Inferior parietal cortex (tissue), 1 donor: ENCODE measurements at regions not wholly inside any gene's neighbourhood (a gene's known extent, or its start where the extent isn't known, plus 50 kb on each side); places are given as distances from the start of the nearest gene placed in this dataset.

Source experiments
- DNase-seq: peaks from one replicate; pipeline ENCODE4 v3.0.0-alpha.2; 2016; ENCODE audit errors: extremely low spot score

- DNase-seq, result no peak
These were observed 91.5 kb upstream of the SMNDC1 start for GRCh38 chr10:110396284-110396651.

- DNase-seq, result no peak
These were observed 93.1 kb upstream of the SMNDC1 start for GRCh38 chr10:110397856-110398255.

GRCh38 chr10:110398419-110399105 lies 93.8 kb upstream of the SMNDC1 start:
- no peak for DNase-seq

DNA sequence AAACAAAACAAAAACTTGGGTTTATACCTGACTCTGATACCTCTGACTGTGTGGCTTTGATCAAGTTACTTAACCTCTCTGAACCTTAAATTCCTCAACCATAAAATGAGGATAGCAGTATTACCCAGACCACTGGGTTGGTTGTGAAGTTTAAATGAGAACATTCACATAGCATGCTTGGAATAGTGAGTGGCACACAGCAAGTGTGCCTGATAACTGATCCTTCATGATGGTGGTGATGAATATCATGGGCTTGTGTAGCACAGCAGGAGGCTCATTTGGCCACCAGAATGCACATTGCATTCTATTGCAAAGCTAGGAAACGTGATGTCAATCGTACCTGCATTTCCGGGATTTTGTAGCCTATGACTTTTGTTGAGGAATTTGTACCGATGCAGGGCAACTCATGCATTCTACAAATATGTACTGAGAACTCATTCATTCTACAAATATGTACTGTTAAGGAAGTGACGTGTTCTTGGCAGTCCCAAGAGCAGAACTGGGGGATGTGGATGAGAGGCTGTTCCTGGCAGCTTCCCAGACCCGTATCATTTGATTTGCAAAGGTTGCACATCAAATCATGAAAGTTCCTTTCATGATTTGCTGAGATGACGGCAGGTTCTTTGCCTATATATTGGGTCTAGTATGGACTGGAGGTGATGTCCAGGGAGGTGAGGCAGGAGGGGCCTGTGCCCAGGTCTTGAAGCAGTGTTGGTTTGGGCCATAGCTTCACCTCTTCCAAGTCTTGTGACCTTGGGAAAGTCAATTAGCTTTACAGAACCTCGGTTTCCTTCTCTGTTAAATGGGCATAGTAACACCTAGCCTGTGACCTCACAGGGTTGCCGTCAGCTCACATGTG lies 94.6 kb upstream of the SMNDC1 start:
- DNase-seq, result no peak

GRCh38 chr10:110399965-110400933 lies 95.5 kb upstream of the SMNDC1 start:
- no peak for DNase-seq

DNA sequence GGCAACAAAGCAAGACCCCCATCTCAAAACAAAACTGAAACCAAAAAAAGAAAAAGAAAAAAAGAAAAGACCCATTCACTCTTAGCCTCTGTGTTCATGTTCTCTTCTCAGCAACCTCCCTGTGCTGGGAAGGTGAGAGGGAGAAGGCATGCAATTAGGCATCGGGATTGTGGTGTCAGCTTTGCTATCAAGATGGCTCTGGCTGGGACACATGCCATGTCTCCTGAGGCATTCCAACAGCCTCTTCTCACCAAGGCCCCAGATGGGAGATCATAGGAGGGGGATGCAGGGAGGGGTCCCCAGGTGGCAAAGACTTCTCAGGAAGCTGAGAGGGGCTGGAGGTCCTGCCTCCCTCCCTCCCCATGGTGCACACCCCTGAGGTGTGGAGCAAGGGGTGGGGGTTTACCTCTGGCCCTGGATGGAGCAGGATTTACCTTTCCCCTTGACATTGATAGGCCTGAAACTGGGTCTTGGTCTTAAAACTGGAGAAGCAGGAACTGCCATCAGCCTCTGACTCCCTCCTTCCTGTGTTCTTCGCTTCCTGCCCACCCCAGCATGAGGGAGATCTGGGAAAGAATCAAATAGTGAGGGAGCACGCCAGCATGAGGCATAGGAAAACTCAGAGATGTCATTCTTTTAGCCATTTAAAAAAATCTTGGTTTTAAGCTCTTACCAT lies 96.2 kb upstream of the DUSP5 start:
- no peak for DNase-seq

DNA sequence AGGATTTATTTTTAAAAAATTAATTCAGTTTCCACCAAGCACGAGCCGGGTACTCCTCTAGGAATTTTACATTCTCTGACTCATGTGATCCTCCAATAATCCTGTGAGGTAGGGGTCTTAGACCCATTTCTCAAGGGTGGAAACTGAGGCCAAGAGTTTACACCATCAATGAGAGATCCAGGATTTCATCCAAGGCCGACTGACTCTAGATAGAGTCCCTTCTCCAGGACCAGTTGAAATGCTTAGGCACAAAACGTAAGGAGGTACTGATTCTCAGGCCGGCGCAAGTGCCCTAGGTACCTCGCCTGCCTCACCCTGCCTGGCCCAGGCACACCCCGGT lies 95.7 kb upstream of the DUSP5 start:
- no peak for DNase-seq

- no peak for DNase-seq
These were observed 94.1 kb upstream of the DUSP5 start for GRCh38 chr10:110403593-110403992.

DNA sequence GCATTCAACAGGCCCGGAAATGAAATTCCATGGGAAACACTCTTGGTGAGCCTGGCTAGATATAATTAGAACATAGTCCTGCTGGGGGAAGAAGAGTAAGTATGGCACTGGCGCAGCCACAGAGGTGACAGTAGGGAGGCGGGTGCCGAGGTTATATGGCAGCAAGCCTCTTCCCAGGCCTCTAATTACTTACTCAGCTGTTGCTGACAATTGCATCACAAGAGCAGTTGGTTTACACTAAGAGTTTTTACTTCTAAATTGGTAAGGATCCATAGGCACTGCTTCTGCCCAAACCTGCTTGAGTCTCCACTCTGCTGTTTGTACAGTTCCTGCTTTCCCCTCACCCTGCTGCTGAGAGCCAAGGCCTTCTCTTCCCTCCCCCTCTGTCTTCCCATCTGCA lies 93.3 kb upstream of the DUSP5 start:
- DNase-seq, result no peak

DNA sequence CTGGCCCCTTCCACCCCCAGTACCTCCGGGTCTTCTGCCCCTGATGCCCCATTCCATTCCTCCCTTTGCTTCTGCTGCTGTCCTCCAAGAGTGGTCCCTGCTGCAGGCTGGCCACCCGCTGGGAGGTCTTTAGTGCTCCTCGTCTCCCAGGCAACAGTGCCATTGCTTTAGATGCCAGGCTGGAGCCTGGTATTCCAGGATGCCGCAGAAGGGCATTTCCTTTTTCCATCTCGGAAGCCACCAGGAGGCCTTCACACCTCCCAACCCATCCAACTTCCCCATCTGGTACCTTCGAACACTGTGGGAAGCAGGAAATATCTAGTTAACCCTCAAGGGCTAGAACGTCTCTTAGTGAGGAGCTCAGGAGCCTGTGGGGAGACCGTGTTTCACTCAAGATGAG lies 92.9 kb upstream of the DUSP5 start:
- DNase-seq, result no peak

GRCh38 chr10:110405380-110405779 lies 92.3 kb upstream of the DUSP5 start:
- DNase-seq, result no peak

GRCh38 chr10:110407301-110408170 lies 90.2 kb upstream of the DUSP5 start:
- DNase-seq, result no peak

DNA sequence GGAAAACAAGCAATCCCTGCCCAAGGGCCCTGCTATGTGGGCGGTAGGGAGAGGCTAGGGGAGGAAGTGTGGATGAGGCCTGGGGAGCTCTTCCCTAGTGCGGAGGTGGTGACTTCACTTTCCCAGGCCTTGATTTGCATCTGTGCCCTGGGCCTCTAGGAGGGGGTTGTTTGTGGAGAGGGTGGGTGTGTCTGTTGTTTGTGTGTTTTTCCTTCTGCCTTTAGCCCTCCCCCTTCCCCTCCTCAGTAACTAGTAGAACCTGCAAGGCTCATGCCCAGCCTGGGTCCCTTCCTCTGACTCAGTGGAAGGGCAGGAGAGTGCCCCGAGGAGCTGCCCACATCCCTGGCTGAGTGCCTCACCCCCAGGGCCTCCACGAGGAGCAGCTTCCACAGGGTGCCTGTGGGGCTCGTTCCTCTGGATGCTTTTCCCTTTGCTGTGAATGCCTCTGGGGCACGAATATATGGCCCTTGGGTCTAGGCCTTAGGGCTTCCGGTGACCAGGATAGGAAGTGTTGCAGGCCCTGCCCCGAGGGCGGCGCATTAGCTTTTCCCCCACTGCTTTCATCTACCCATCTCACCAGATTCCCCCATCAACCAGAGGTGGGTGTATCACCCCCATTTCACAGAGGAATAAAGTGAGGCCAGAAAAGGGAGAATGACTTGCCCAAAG lies 89.4 kb upstream of the DUSP5 start:
- no peak for DNase-seq

GRCh38 chr10:110408943-110409342 lies 88.8 kb upstream of the DUSP5 start:
- no peak for DNase-seq

DNA sequence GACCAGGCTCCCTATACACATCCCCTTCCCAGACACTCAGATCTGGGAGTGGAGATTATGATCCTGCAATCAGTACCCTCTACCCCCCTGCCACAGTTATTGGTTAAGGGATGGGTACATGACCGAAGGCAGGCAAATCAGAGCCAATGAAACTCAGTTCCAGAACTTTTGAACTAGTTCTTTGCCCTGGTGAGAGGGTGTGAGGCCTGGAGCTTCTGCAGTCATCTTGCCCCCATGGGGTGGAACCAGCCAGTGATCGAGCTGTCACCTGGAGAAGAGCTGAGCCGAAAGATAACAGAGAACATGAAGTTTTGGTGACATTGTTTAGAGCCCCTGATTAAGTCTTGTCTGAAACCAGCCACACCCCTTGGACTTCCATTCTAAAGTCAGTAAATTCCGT lies 88.2 kb upstream of the DUSP5 start:
- DNase-seq, result no peak

DNA sequence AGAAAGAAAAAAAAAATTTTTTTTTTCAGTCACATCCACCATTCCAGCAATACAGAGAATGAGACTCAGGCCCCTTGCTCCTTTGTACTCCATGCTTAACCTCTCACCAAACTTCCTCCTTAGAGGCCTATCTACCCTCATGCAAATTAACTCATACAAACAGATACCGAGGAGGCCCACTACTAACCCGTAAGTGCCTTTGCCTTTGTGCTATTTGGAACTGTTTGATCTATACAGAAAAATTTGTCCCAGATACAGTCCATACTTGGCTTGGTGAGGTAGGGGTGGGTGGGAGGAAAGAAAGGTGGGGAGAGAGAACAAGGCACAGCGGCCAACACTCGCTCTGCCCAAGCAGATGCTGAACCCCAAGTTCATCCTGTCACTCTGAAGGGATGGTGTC lies 87.8 kb upstream of the DUSP5 start:
- DNase-seq, result no peak

DNA sequence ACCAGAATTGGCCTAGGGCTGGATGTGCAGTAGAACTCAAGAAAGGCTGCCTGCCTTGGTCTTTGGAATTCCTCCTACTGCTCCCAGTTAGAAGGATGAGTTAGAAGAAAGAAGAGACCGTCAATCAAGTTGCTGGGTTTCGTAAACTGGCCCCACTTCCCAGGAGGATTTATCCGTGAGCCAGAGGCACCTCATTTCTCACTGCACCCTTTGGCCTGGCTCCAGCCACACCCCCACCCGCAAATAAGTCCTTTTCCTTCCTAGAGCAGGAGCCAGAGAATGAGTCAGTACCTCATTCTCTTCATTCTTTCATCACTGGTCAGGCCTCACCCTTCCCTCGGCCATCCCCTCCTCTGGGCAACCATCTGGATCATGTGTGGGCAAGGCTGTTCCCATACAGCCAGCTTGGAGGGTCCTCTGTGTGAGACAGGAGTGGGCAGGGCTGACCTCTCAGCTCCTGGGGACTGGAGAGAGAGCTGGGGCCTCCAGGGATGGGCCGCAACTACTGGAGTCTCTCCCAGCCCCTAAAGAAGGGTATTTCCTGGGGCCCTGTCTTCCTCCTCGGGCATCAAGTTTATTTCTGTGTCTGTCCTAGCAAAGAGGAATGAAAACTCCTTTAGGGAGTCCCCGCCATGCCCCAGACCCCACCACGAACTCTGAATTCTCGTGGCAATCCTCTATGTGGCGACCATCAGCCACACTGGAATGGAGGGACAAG lies 87.2 kb upstream of the DUSP5 start:
- no peak for DNase-seq

GRCh38 chr10:110411047-110411410 lies 86.7 kb upstream of the DUSP5 start:
- DNase-seq, result no peak

- DNase-seq, result no peak
These were observed 84.5 kb upstream of the DUSP5 start for GRCh38 chr10:110413049-110413783.
